GM03348 (cell line): ENCODE measurements at regions not wholly inside any gene's neighbourhood (a gene's known extent, or its start where the extent isn't known, plus 50 kb on each side); places are given as distances from the start of the nearest gene placed in this dataset.

Experiments
- DNase-seq: peaks from one replicate; pipeline ENCODE4 v3.0.0; 2012; ENCODE audit warnings: low spot score

DNA sequence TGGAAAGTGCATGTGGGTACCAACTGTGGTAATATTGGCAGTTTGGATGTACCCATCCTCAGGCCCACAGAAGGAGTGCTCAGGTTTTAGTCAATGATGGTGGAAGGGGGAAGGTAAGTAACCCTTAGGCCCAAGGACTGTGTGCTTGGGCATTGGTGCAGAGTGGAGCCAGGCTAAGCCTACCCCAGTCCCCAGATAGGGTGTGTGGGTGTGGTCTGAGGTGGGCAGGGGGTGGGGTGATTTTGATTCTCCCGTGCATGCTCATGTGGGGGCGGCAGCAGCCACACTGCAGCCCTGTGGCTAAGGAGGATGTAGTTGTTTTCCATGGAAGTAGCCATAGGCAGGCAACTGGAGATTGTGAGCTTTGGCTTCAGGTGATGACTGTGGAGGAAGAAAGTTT is 2197.3 kb downstream of the PCDH9 start:
- DNase-seq, result no peak

DNA sequence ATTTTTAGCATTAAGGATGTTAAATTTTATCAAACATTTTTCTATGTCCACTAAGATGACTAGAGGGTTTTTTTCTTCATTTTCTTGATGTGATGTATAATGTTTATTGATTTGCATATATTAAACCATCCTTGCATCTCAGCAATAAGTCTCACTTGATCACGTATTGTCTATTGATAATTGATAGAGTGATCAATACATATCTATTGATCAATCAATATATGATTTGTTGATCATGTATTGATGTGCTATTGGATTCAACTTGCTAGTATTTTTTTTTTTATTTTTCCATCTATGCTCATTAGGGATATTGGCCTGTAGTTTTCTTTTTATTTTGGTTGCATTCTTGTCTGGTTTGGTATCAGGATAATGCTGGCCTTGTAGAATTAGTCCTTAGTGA is 2202.0 kb downstream of the PCDH9 start:
- DNase-seq, result no peak

DNA sequence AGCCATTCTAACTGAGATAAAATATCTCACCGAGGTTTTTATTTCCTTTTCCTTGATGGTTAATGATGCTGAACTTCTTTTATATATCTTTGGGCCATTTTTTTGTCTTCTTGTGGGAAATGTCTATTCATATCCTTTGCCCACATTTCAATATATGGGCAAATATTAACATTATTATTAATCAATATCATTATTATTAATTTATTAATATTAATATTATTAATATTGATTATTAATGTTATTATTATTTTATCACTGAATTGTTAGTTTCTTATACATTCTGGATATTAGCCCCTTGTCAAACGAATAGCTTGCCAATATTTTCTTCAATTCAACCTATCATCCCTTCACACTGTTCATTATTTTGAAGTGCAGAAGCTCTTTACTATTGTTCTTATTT is 2203.6 kb downstream of the PCDH9 start:
- DNase-seq, result no peak

GRCh38 chr13:65011378-65011777 is 2218.8 kb downstream of the PCDH9 start:
- no peak for DNase-seq

GRCh38 chr13:64997438-64997837 is 2232.7 kb downstream of the PCDH9 start:
- no peak for DNase-seq

DNA sequence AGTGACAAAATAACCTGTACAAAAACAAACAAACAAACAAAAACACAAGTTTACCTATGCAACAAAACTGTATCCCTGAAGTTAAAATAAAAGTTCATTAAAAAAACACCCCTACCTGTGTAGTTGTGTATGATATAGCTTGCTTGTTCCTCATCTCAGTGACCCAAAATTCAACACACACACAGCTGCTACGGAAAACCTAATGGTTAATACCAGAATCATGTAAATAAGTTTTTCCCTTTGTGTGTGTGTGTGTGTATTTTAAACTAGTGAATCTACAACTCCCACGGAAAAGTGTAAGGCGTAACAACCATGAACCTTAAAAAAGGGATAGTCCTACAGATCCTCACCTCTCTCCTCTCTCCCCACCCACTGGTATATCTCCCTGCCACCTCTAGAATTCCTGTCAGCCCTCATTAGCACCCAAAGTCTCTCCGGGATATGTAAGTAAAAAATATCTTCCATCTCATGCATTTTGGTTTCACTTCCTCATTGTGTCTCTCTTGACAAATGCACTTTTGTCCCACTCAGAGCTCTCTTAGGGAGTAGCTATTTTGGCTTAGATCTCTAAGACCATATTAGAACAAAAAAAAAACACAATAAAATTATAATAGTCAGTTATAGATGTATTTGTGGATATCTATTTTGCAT is 2236.5 kb downstream of the PCDH9 start:
- no peak for DNase-seq

DNA sequence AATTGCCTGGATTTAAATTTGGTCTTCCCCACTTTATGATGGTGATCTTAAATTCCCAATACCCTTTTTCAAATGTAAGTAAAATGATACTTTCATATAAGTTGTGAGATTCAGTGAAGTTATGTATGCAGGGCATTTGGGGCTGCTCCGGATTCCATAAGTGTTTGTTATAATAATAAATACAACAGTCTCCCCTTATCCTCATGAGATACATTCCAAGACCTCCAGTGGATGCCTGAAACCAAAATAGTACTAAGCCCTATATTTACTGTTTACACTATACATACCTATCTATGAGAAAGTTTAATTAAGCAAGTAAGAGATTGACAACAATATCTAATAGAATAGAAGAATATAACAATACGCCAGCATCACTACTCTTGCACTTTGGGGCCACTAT is 2237.8 kb downstream of the PCDH9 start:
- no peak for DNase-seq

- DNase-seq, result no peak
These were observed 2245.1 kb downstream of the PCDH9 start for GRCh38 chr13:64985075-64985474.

- no peak for DNase-seq
These were observed 2267.7 kb downstream of the PCDH9 start for GRCh38 chr13:64962404-64962803.

DNA sequence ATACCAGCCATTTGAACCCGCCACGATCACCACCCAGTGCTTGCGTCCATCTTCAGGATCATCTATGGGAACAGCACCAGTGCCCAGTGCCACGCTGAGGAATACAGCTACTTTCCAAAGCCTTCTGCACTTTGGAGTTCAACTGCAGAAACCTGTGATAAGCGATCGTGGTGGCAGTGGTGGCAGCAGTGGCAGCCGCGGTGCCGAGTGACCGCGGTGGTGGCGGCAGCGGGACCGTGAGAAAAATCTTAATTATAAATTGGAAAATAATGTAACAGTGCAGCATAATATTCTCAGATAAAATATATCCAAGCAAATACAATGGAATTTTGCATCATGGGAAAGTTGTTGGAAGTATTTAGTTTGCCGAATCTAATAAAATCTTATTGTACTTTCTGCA is 2270.9 kb downstream of the PCDH9 start:
- DNase-seq, result no peak

DNA sequence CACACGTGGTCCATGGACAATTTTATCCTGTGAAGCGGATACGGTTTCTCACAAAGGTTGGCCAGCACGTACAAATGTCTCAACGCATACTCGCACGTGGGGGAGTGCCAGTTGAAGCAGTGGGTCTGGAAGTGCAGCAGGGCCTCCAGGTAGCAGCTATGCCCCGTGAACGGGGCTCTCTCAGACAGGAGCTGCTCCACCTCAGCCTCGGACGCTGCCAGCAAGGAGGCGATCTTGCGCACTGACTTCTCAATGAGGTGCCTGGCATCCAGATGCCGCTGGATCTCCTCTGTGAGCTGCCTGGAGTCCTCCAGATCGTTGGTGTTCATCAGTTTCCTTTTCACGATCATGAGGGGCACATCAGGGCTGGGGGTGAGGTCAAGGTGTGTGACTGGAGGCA is 2272.0 kb downstream of the PCDH9 start:
- no peak for DNase-seq

- DNase-seq, result no peak
These were observed 2291.5 kb downstream of the PCDH9 start for GRCh38 chr13:64938660-64939059.

GRCh38 chr13:64937302-64937701 is 2292.8 kb downstream of the PCDH9 start:
- no peak for DNase-seq

GRCh38 chr13:64936879-64937278 is 2293.3 kb downstream of the PCDH9 start:
- DNase-seq, result no peak

DNA sequence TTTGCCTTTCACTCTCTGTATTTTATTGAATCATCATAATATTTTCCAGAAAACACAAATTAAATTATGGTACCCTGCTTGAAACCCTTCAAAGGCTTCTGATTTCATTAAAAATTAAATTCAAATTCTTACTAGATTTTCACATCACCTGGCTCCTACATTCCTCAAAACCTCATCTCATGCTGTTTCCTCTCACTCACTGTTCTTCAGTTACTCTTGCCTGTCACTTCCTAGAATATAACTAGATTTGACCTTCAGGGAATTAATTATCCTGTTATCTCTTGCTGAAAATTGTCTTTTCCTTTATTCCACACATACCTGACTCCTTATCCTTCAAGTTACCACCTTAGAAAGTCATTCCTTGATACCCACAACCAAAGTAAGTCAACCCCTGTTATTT is 2294.7 kb downstream of the PCDH9 start:
- DNase-seq, result no peak

DNA sequence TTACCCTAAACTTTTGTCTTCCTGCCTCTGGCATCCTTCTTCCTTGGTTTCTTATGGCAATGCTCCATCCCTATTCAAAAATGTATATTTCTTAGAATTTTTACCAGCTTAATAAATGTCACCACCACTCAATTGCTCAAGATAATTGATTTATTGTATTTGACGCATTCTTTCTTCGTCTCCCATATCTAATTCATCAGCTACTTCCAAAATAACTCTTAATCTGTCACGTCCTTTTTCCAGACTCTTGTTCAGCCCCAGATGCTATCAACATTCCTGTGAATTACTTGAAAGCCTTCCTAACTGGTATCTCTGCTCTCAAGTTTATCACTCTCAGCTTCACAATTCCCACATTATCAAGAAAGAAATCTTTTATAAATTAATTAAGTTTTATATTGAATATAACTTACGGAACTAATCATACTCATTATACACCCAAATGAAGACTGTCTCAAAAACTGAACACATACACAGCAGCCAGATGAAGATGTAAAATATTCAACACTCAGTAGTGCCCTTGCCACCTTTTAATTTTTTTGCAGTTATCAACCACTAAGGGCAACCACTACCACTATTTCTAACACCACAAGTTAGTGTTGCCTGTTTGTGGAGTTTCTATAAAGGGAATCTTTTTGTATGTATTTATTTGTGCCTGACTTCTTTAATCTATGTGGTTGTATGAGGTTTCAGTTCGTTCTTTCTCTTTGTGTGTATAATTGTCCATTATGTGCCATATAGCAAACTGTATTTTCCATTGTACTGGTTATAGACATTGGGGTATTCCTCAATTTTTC is 2295.4 kb downstream of the PCDH9 start:
- no peak for DNase-seq

DNA sequence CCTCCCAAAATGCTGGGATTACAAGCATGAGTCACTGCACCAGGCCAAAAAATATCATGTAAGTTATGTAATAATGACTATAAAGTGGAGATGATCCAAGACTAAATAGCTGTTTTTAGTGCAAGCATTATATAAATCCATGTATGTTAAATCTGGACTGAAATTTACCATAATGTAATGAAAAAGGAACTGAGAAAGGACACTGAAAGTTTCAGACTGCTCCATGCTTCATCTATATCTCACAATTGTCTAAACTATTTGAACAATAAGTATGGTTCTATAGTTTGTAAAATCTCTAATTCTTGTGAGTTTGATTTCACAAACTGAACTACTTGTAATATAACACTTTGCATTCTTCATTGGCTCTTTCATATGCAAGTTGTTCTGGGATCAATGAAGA is 2299.5 kb downstream of the PCDH9 start:
- no peak for DNase-seq

- peak; percentile 53 for DNase-seq
These were observed 2301.2 kb downstream of the PCDH9 start for GRCh38 chr13:64928696-64929499.

- DNase-seq, result no peak
These were observed 2304.4 kb downstream of the PCDH9 start for GRCh38 chr13:64925727-64926126.

GRCh38 chr13:64925284-64925683 is 2304.9 kb downstream of the PCDH9 start:
- DNase-seq, result no peak

GRCh38 chr13:64924401-64924800 is 2305.7 kb downstream of the PCDH9 start:
- DNase-seq, result no peak

- DNase-seq, result no peak
These were observed 2312.6 kb downstream of the PCDH9 start for GRCh38 chr13:64917566-64917965.

DNA sequence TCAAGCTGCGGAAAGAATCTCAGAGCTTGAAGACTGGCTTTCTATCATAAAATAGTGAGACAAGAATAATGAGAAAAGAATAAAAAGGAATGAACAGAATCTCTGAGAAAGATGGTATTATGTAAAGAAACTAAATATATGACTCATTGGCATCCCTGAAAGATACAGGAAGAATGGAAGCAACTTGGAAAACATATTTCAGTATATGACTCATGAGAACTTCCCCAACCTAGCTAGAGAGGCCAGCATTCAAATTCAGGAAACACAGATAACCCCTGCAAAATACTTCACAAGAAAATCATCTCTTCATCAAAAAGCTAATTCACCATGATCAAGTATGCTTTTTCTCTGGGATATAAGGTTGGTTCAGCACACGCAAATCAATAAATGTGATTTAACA is 2318.0 kb downstream of the PCDH9 start:
- no peak for DNase-seq
